Thoracic aorta (tissue), 2 donors: ENCODE measurements at regions not wholly inside any gene's neighbourhood (a gene's known extent, or its start where the extent isn't known, plus 50 kb on each side); places are given as distances from the start of the nearest gene placed in this dataset.

Experiments
- ATAC-seq: fragments of 150-250 bp; one replicate; pipeline ENCODE4 v1.8.0; 2017; ENCODE audit warnings: low read depth; ENCODE audit not compliant: insufficient number of reproducible peaks, low FRiP score
- DNase-seq: peaks from one replicate; pipeline ENCODE4 v3.0.0-alpha.2; 2020; ENCODE audit warnings: low spot score
- H3K27ac ChIP-seq, 2 donors: fragments of 200-600 bp; sonication (generic); 1 replicate in 1 of 2; 2 replicates in 1 of 2; pipeline ENCODE4 v1.5.1; 2016; ENCODE audit warnings: mild to moderate bottlenecking in 2 of 2, moderate library complexity in 2 of 2
- H3K27me3 ChIP-seq: fragments of 200-600 bp; sonication (generic); replicated peaks from 2 replicates; pipeline ENCODE4 v1.6.0; 2016; ENCODE audit warnings: mild to moderate bottlenecking; ENCODE audit not compliant: insufficient read depth
- H3K36me3 ChIP-seq: fragments of 200-600 bp; sonication (generic); one replicate; pipeline ENCODE4 v1.5.1; 2016
- H3K4me1 ChIP-seq, 2 donors: fragments of 200-600 bp; sonication (generic); 1 replicate in 1 of 2; 2 replicates in 1 of 2; pipeline versions ENCODE4 v1.5.1 to v1.6.0; 2016; ENCODE audit warnings: low read depth in 2 of 2, mild to moderate bottlenecking in 1 of 2; ENCODE audit not compliant: control insufficient read depth in 1 of 2
- H3K4me3 ChIP-seq: fragments of 200-600 bp; sonication (generic); 2 replicates; pipeline ENCODE4 v1.5.1; 2016; ENCODE audit warnings: mild to moderate bottlenecking
- H3K9me3 ChIP-seq: fragments of 200-600 bp; sonication (generic); 2 replicates; pipeline ENCODE4 v1.5.1; 2016
- CTCF ChIP-seq: fragments of 200-600 bp; sonication (generic); IDR thresholded peaks from one replicate; pipeline ENCODE4 v1.5.1; 2019; ENCODE audit warnings: antibody characterized with exemption

GRCh38 chr1:163770265-163770664, 448.5 kb downstream of the NUF2 start:
- Histone ChIP-seq H3K4me3 (no peak overlapping the region), H3K9me3 (no peaks in the 10 kb centered on the region), H3K36me3 (no peaks in the 10 kb centered on the region), H3K27ac (no peak overlapping the region), H3K4me1 (no peaks in the 10 kb centered on the region), H3K27me3 (no peaks in the 10 kb centered on the region)
- no peak for ATAC-seq
- no peak for DNase-seq
- TF ChIP-seq CTCF: no peak

DNA sequence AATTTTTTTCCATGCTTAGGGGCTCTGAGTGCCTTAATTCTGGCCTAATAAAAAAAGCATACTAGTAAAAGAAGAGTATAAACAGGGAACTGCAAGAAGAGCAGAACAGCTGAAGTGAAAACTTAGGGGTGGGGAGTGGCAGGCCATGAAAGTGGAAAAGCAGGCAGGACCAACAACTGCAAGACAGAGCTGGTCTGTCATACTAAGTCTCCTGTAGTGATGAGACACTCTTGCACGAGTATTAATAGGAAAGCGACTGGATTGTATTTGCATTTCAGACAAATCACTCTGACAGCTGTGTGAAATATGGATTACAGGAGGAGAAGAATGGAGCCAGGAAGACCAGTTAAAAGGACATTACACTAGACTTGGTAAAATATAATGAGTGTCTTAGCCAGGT, 449.9 kb downstream of the NUF2 start:
- Histone ChIP-seq H3K27me3 (no peaks in the 10 kb centered on the region), H3K36me3 (no peaks in the 10 kb centered on the region), H3K27ac (no peak overlapping the region), H3K9me3 (no peaks in the 10 kb centered on the region), H3K4me3 (no peak overlapping the region), H3K4me1 (no peaks in the 10 kb centered on the region)
- TF ChIP-seq CTCF: no peak
- no peak for DNase-seq
- ATAC-seq: no peak

GRCh38 chr1:163772246-163772645, 450.5 kb downstream of the NUF2 start:
- TF ChIP-seq CTCF: no peak
- ATAC-seq: no peak
- no peak overlapping the region for H3K4me3 ChIP-seq
- H3K4me1 ChIP-seq: no peaks in the 10 kb centered on the region
- no peaks in the 10 kb centered on the region for H3K27me3 ChIP-seq
- DNase-seq: no peak
- no peaks in the 10 kb centered on the region for H3K9me3 ChIP-seq
- no peaks in the 10 kb centered on the region for H3K36me3 ChIP-seq
- no peak overlapping the region for H3K27ac ChIP-seq

DNA sequence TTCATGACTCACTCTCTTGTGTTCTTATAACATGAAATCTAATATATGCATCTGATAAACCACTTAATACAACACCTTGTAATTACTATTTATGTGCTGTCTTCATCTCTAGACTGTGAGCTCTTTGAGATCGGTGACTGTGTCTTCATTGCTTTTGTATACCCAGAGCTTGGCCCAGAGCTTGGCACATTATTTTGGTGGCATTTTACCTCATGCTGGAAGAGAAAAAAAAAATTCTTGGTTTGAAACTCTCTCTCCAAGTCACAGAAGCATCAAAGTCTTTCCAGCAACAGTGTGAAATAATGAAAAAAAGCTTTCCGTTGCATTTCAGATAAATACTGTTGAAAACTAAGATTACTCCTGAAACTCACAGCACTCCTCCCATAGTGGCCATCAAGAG, 451.6 kb downstream of the NUF2 start:
- H3K9me3 ChIP-seq: no peaks in the 10 kb centered on the region
- H3K4me3 ChIP-seq: no peak overlapping the region
- no peak for TF ChIP-seq CTCF
- no peak for ATAC-seq
- H3K27me3 ChIP-seq: no peaks in the 10 kb centered on the region
- no peaks in the 10 kb centered on the region for H3K36me3 ChIP-seq
- no peak overlapping the region for H3K27ac ChIP-seq
- H3K4me1 ChIP-seq: no peaks in the 10 kb centered on the region
- no peak for DNase-seq

GRCh38 chr1:163774401-163774945, 452.7 kb downstream of the NUF2 start:
- no peak for TF ChIP-seq CTCF
- Histone ChIP-seq H3K4me1 (no peaks in the 10 kb centered on the region), H3K9me3 (no peaks in the 10 kb centered on the region), H3K36me3 (no peaks in the 10 kb centered on the region), H3K4me3 (no peak overlapping the region), H3K27me3 (no peaks in the 10 kb centered on the region), H3K27ac (no peak overlapping the region)
- ATAC-seq: no peak
- DNase-seq: no peak
